HG03097 (cell line): ENCODE measurements at regions not wholly inside any gene's neighbourhood (a gene's known extent, or its start where the extent isn't known, plus 50 kb on each side); places are given as distances from the start of the nearest gene placed in this dataset.
A peak's percentile ranks its signal among the peaks of the same experiment; 100 is the strongest.
"Not testable (repeated sequence)": the region's sequence is repeated elsewhere in the genome, so short reads cannot be mapped to it uniquely, and the experiment has no call there.

Experiments
- ATAC-seq: cut with Tn5 transposase; IDR thresholded peaks from one replicate; pipeline ENCODE4 v1.9.1; 2021; ENCODE audit not compliant: unreplicated experiment, low FRiP score

DNA sequence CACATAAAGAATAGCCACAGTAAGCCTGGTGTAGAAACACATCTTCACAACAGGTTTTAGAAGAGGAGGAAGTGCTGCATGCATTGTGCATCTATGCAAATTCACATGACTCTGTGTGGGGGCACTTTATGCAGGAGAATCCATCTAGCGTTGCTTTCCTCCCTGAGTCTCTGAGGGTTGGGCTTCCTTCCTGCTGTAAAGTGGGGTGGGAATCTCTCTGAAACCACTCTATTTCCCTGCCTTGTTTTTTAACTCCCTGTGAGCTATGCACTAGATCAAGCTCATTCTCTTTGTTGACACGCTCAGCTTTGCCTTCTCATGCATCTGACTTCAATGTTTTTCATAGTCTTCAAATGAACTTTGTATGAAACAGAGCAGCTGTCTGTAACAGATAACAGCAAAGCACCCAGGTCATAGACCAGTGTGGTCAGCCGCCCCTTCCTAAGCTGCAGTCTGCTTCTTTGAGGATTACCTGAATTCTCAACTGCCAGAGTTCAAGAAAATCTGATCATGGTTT is 102.7 kb upstream of the DPH5 start:
- ATAC-seq: peak; percentile 91

DNA sequence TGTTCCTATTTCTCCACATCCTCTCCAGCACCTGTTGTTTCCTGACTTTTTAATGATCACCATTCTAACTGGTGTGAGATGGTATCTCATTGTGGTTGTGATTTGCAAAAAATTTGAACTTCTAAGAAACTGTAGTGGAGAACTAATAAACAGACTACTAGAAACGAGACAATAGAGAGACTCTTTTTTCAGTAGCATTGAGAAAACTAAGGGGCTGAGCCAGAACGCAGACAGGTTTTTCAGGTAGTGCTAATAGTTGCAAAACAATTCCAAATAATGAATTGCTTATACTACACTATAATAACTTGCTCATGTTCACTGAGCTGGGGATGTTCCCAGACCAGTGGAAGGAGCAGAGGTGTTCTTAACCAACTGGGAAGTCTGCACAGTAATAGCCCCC is 98.8 kb upstream of the DPH5 start:
- ATAC-seq: no peak

DNA sequence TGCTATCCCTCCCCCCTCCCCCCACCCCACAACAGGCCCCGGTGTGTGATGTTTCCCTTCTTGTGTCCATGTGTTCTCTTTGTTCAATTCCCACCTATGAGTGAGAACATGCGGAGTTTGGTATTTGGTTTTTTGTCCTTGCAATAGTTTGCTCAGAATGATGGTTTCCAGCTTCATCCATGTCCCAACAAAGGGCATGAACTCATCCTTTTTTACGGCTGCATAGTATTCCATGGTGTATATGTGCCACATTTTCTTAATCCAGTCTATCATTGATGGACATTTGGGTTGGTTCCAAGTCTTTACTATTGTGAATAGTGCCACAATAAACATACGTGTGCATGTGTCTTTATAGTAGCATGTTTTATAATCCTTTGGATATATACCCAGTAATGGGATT is 98.3 kb upstream of the DPH5 start:
- not testable (repeated sequence) for ATAC-seq

DNA sequence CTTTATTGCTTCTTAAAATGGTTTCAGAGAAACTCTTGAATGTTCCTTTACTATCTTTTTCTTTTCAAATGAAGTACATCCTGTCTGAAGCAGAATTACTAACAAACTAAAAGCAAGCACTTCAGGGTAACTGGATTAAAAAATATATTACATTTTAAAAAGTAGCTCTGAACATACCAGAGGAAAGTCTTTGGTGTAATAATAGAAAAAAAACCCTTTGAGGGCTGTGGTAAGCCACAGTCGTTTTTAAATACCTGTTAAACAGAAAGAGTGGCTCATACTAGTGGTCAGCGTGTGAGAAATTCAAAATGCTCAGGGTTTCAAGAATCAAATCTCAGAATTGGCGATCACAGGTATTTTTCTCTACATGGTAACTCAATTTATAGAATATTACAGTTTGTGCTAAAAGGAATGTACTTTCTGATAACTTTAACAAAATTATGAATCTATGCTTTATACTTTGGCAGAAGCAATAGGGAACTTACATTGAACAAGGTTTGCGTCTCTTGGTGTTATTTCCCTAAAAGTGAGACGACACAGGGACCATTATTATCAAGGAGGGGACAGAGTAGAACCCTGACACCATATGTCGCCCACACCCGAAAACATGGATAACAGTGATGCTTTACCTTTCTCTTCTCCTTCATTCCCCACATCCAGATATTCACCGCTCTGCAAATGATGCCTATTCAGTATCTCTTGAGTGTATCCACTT is 97.0 kb upstream of the DPH5 start:
- peak; percentile 90 for ATAC-seq

DNA sequence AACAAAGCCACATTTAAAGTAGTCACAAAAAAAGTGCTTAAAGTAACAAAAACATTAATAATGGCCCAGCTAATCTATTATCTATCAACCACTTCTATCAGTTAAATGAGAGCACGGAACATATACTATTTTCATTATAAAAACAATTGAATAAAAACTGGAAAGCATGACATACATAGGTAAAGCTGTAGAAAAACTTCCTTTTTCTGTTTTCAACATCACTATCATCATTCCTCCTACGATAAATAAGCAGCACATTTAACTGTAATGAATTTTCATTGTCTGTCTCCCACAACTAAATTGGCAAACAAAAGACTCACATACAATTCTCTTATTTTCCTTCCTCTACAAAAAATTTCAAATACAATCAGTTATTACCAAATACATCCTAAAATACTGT is 96.4 kb upstream of the DPH5 start:
- no peak for ATAC-seq

DNA sequence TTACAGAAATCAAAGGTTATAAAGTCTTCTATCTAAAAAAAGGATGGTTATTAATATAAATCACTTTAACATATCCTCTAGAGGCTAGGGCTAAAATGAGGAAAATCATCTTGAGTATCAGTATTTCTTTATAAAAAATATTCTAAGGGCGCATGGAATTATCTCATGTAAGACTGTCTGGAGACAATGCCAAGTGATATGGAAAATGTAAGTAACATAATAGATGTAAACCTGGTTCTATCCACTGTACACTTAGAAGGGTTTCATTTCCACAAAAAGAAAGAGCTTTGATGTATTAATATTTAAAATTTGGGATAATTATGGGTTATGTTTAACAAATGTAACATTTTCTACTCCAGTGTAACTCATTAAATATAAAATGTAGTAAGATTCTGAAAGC is 95.9 kb upstream of the DPH5 start:
- no peak for ATAC-seq

DNA sequence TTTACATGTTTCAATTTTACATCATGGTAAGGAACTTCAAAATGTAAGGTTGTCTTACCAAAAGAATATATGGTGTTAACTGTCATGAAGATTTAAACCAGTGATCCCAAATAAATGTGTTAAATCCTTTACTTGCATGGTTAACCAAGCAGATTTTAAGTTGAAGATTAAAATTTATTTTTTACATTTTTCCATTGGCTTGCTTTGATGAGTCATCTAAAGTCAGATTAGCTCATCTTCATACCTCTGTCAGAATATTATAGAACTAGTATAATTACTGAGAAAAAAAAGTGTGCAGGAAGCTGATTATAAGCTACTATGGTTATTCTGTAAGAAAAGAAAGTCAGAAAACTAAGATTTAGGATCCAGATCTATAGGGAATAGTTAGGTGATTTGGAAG is 95.3 kb upstream of the DPH5 start:
- no peak for ATAC-seq

DNA sequence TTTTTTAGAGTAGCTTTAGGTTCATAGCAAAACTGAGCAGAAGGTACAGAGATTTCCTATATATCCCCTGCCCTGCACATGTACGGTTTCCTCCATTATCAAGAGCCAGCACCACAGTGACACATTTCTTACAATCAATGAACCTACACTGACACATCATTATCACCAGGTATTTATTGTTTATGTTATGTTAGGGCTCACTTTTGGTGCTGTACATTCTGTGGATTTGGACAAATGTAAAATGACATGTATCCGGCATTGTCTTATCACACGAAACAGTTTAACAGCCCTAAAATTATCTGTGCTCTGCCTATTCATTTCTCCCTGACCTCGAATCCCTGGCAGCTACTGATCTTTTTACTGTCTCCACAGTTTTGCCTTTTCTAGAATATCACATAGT is 93.7 kb upstream of the DPH5 start:
- no peak for ATAC-seq

DNA sequence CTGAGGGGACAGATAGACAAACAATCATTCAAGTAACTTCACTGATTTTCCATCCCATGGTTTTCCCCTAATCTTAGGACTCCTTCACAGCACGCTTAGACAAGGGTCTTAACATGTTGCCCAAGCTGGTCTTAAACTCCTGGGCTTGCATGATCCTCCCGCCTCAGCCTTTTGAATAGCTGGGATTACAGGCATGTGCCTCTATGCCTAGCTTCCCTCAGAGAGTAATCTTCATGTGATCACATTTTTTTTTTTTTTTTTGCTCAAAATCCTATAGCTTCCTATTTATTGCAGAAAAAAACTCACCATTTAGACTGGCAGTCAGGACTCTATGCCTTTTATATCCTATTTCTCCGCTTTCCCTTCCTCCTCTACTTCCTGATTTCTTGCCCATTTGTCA is 90.4 kb upstream of the DPH5 start:
- no peak for ATAC-seq

DNA sequence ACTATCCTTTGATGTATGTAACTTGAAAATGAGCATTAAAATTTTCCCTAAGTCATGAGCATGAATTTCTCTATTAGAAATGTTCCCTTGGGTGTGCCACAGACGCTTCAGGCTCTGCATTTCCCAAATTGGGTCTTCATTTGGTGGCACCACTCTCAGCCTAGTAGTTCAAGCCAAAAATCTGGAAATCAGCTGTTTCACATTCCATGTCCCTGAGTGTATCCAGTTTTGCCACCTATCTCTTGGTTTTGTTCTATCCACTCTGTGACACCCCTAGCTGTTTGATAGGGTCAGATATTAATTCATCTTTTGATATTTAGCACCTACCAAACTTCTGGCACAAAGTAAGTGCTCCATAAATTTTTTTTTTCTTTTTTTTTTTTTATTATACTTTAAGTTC is 89.5 kb upstream of the DPH5 start:
- ATAC-seq: no peak

DNA sequence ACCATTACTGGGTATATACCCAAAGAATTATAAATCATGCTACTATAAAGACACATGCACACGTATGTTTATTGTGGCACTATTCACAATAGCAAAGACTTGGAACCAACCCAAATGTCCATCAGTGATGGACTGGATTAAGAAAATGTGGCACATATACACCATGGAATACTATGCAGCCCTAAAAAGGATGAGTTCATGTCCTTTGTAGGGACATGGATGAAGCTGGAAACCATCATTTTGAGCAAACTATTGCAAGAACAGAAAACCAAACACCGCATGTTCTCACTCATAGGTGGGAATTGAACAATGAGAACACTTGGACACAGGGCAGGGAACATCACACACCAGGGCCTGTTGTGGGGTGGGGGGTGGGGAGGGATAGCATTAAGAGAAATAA is 88.5 kb upstream of the DPH5 start:
- ATAC-seq: not testable (repeated sequence)

DNA sequence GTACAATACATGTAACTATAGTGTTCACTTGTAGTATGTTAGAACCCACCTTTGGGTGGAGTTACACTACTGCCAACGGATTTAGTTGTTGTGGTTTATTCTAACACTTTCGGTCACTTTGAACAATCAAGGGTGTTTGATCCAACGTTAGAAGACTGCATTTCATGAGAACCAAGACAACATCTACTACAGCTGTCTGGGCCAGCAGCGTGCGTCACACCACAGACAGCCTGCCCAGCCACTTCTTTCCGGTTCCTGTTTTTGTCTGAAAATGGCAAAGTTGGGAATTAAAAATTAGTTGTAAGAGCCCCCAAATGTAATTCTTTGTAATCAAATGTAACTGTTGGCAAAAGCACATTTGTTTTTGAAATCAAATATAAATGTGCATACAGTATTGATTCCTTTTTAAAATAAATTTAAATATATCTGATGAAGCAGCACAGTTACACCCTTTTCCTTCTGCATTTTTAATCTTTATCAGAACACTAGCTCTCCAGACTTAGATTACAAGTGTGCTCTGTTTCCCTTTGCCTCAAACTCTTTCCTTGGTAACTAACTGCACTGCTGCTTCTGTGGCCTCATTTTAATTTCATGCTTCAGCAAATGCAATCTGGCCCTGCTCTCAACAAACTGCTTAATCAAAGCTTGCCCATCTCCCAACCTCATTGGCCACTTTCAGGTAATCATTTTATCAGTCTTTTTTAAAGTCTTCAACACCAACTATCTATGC is 86.6 kb upstream of the DPH5 start:
- peak; percentile 91 for ATAC-seq

DNA sequence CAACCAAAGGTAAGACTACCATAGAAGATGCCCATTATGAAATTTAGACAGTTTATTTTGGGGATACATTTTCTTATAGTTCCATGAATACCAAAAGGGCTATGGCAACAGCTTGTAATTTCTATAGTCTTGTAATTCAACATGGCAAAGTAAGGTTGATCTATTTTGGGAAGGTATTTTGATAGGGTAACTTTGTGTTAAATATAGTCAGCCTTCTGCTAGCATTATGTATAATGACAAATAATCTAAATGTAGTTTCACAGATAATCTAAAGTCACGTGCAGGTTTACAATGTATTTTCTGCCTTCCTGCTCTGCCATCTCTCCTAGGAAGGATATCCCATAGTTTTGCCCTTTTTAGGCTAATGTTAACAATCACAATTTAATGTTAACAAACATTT is 85.9 kb upstream of the DPH5 start:
- ATAC-seq: no peak

DNA sequence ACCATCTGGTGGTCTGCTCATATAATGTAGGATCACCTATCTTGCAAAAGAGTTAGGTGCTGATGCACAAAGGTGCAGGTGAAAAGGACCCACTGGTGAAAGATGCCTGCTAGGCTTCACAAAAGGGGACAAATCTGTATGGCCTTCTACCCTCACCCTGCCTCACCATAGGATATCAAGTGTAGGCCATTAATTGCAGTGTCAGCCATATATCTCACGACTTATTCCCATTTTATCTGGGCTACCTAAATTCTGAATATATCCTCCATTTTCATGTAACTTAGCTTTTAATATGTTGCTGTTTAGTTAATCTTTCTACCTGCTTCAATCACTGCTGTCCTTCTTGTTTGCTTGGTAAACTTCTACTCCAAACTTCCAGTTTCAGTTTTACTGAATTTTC is 84.2 kb upstream of the DPH5 start:
- ATAC-seq: no peak

DNA sequence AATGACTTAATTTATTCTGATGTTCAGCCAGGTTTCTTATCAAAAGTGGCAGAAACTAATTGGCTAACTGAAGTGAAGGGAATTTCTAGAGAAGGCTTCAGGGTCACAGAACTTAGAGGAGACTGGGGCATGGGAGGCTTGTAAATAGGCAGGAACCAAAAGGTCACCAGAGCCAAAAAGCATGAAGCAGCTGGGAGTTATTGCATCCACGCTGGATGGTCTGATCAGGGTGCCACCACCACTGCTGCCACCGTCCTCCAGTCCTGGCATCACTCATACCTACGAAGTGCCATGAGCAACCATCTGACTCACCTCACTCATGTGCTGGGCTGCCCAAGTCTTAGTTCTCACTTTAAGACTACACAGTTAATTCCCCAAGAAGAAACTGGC is 82.5 kb upstream of the DPH5 start:
- no peak for ATAC-seq

DNA sequence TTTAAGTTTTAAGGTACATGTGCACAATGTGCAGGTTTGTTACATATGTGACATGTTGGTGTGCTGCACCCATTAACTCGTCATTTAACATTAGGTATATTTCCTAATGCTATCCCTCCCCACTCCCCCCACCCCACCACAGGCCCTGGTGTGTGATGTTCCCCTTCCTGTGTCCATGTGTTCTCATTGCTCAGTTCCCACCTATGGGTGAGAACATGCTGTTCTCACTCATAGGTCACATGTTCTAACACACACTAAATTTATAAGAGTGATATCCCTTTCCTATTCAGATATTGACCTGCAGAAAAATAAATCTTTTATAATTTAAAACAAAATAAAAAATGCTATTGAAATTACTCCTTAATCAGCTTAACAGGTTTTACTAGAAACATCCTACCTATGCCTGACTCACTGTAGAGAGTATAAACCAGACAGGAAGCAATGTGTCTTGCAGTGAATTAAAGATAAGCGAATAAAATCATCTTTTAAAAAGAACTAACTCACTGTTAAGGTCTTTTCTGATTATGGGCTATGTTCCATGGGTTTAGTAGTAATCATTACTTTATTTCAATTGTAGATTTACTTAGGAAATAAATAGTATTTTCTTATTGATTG is 82.0 kb upstream of the DPH5 start:
- no peak for ATAC-seq

DNA sequence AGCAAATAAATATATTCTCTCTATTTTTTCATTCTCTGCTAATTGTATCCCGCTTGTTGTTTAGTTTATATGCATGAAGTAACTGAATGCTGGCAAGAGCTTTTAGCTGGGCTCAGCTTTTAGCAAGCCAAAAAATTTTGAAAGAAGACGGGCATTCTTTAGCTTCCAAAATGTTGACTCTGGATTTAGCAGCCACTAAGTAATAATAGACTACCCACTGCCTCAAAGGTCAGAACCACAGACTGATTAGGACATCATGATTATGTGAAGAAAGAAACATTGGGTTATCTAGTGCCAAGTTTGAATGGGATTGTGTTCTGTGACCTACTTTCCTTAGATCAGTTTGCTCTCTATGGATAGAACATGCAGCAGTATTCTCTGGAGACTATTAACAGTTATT is 80.3 kb upstream of the DPH5 start:
- no peak for ATAC-seq

DNA sequence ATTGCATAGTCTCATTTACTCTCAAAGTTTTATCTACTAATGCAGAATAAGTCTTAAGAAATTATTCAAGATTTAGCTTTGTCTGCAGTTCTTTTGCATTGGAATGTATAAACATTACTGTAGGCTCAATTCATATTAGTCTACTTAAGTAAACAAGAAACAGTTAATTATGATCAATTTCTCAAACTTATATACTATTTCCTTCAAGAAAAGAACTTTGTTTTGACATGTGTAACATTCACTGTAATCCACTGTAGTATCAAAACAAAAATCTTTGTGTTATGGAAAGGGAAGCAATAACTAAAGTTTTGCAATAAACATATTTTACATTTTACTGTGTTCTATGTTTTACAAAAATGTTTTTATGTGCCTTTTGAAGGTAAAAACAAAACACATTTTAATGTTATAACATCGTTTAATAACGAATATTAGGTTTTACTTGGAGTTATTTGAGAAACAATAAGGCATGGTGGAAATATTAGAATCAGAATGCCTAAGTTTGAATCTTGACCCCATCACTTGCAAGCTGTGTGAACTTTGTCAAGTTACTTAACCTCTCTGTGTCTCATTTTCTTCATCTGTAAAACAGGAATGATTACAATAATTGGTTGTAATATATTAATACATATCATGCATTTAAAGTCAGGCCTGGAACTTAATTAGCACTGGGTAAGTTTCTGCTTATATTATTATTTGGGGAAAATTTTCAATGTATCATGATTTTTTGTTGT is 77.0 kb upstream of the DPH5 start:
- ATAC-seq: no peak

DNA sequence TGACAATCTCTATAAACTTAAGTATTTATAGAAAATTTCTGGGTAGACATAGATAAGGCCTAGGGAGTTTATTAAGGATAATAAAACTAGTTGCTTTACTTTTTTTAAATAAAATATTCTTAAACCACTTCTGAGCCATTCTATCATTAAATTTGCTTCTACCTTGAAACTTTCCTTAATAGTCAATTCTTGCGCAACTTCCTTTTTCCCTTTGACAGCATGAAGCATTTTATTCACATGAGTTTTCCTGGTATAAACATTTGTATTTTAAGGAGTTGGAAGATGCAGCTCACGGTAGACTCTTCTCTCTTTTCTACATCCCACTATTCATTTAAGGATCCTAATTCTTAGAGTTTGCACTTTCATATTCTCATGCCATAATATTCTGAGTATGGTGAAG is 75.8 kb upstream of the DPH5 start:
- no peak for ATAC-seq

DNA sequence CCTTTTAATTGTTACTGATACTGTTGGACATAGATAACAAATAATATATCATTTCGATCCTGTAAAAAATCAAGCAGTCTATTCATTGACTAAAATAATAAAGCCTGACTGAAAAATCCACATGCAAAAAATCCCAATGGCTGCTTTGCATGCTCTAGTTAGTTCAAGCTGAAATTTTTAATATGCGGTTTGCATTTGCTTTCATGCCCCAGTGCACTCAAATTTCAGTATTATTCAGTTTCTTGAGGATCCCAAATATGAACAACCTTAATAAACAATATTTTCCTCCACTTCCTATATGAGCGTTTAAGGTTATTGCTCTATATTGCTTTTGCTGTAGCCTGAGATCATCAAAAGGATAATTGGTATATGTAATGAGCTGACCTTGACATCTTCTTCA is 75.1 kb upstream of the DPH5 start:
- no peak for ATAC-seq

DNA sequence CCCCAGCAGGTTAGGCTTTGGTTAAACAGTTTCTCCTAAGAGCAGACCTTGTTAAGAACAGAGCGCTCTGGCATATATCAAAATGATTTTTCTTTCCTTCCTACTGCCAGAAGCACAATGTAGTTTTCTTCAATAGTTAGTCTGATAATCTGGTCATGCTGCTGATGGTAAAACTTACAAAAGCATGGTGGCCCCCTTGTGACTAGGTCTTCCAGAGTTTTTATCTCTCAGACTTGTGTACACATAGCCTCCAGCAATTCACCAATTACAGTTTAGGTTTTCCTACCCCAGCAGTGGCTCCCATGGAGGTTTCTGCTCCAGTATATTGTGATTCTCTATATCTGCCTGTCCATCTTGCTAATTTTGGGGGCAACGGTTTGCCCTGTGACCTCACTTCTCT is 73.3 kb upstream of the DPH5 start:
- no peak for ATAC-seq
